ENCODE measurements at regions not wholly inside any gene's neighbourhood (a gene's known extent, or its start where the extent isn't known, plus 50 kb on each side); places are given as distances from the start of the nearest gene placed in this dataset.
"Not testable (repeated sequence)": the region's sequence is repeated elsewhere in the genome, so short reads cannot be mapped to it uniquely, and the experiment has no call there.

DNA sequence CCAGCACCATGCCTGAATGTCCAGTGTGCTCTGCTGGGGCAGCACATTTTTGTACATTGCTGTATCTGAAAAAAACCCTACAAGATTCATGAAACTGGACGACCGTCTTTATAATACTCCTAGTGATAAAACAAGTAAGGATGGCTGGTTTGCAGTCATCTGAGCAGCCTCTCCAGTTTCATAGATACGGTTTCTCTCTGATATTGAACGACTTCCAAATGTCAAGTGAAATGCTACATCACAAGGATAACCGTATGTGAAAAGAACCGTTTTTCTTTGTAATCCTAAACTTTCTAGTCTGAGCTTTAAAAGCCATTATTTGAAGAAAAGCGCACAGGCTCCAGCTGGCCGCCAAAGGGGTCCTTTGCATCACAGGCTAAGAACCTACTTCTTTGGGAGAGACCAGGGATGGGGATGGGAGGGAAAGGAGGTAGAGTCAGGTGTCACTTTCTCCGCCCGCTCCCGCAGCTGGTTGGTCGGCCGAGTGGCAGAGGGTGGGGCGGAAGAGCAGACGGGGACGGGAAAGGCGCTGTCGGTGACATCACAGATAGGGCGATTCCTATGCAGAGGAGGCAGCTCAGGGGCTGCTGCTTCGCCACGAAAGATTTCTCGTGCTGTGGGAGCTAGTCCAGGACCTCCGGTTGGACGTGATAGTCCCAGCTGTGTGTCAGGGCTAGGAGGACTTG, 180.4 kb upstream of the NOTCH2NLA start:
- TF ChIP-seq, protein P1, sequence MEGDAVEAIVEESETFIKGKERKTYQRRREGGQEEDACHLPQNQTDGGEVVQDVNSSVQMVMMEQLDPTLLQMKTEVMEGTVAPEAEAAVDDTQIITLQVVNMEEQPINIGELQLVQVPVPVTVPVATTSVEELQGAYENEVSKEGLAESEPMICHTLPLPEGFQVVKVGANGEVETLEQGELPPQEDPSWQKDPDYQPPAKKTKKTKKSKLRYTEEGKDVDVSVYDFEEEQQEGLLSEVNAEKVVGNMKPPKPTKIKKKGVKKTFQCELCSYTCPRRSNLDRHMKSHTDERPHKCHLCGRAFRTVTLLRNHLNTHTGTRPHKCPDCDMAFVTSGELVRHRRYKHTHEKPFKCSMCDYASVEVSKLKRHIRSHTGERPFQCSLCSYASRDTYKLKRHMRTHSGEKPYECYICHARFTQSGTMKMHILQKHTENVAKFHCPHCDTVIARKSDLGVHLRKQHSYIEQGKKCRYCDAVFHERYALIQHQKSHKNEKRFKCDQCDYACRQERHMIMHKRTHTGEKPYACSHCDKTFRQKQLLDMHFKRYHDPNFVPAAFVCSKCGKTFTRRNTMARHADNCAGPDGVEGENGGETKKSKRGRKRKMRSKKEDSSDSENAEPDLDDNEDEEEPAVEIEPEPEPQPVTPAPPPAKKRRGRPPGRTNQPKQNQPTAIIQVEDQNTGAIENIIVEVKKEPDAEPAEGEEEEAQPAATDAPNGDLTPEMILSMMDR (conservative IDR thresholded peaks at IDR 0.05; ENCODE audit: low read depth, low read length) = not testable (repeated sequence)
- not testable (repeated sequence) for TF ChIP-seq EZH2phosphoT487 (IDR thresholded peaks at IDR 0.05; ENCODE audit: borderline replicate concordance, low read length)

Data from PC-3 (cell line).